Heart right ventricle (tissue), 16 donors: ENCODE measurements at regions not wholly inside any gene's neighbourhood (a gene's known extent, or its start where the extent isn't known, plus 50 kb on each side); places are given as distances from the start of the nearest gene placed in this dataset.

ENCODE experiments used
- ATAC-seq, 8 donors: fragments of 200-7000 bp; cut with Tn5 transposase; one replicate each; pipeline ENCODE4 v1.9.1; 2020; ENCODE audit warnings: mild to moderate bottlenecking in 8 of 8, moderate library complexity in 8 of 8, moderate number of reproducible peaks in 1 of 8
- DNase-seq, 2 donors: peaks; one replicate each; pipeline ENCODE4 v3.0.0-alpha.2; 2020
- H3K27ac ChIP-seq, 10 donors: fragments of 200-600 bp; sonication (generic) in 2 of 10; one replicate each; pipeline versions ENCODE4 v1.5.0 to v1.8.0; 2020 to 2022; ENCODE audit warnings: mild to moderate bottlenecking in 3 of 10
- H3K27me3 ChIP-seq, 7 donors: fragments of 200-600 bp; one replicate each; pipeline ENCODE4 v1.8.0; 2021 to 2022; ENCODE audit warnings: mild to moderate bottlenecking in 2 of 7
- H3K36me3 ChIP-seq, 9 donors: fragments of 200-600 bp; sonication (generic) in 1 of 9; one replicate each; pipeline versions ENCODE4 v1.5.0 to v1.8.0; 2020 to 2022; ENCODE audit warnings: mild to moderate bottlenecking in 2 of 9
- H3K4me1 ChIP-seq, 9 donors: fragments of 200-600 bp; sonication (generic) in 1 of 9; one replicate each; pipeline versions ENCODE4 v1.5.0 to v1.8.0; 2020 to 2022; ENCODE audit warnings: mild to moderate bottlenecking in 4 of 9
- H3K4me3 ChIP-seq, 10 donors: fragments of 200-600 bp; sonication (generic) in 2 of 10; one replicate each; pipeline versions ENCODE4 v1.5.0 to v1.8.0; 2020 to 2022; ENCODE audit warnings: mild to moderate bottlenecking in 7 of 10, moderate library complexity in 2 of 10
- H3K9me3 ChIP-seq, 11 donors: fragments of 200-600 bp in 10 of 11; sonication (generic) in 2 of 11; one replicate each; pipeline versions ENCODE4 v1.5.0 to v1.8.0; 2013 to 2022; ENCODE audit warnings: mild to moderate bottlenecking in 2 of 11, control low read depth in 1 of 11, moderate library complexity in 1 of 11
- WGBS, 2 donors: extraction: QIAGEN DNeasy Blood & Tissue Kit; methylation state at CpG; one replicate each; pipeline ENCODE4 v1.1.7; 2013; ENCODE audit warnings: inconsistent platforms in 1 of 2; 5-methylcytosine and 5-hydroxymethylcytosine counted together
- intact Hi-C, 10 donors: fragments of 100-400 bp; cut with DNase I; formaldehyde crosslinking; loops; one replicate each; pipeline versions ENCODE4 v1.11.1 to v1.14.2; 2022
- TF ChIP-seq, protein P1 (sequence below), 9 donors: fragments of 200-600 bp; sonication (generic) in 2 of 9; IDR thresholded peaks; one replicate each; pipeline versions ENCODE4 v1.5.0 to v1.8.0; 2021 to 2022; ENCODE audit warnings: antibody characterized with exemption in 9 of 9, mild to moderate bottlenecking in 5 of 9, moderate library complexity in 1 of 9
- donor health status: Arrhythmogenic right ventricular cardiomyopathy.
- donor health status: ischemic (EF 13 %, LVEDD 7.1; RV severe dilation, severe dysfunction).
- donor health status: healthy with polysubstance abuse.
- donor health status: DM: no; HTN: yes; CAD: no.
- donor health status: DM: no; HTN: no; CAD: no.
- donor health status: ischemic (EF 25% LVEDD 6.9; RV normal size, moderate dysfunction).
- donor health status: ischemic (EF 25% LVEDD 5.7; RV mildly dilated, moderate dysfunction).
- donor health status: healthy.
- donor health status: DM: yes; HTN: yes; CAD: no.
- donor health status: Ischemic cardiomyopathy.
- donor health status: ischemic (EF 35%, LVEDD 5.7; RV mildly dilated, moderate dysfunction).
- donor health status: nonischemic (EF 11% LVEDD 7.7; RV severe dilation, severe dysfunction).
- donor health status: DM: yes; HTN: yes; CAD: no.
- donor health status: PGD.
- donor health status: ischemic (EF 29% LVEDD 5.4; RV normal size, mild dysfunction).
- donor health status: nonischemic (EF 23%, LVEDD 6.1; RV moderate dilation, normal function).

DNA sequence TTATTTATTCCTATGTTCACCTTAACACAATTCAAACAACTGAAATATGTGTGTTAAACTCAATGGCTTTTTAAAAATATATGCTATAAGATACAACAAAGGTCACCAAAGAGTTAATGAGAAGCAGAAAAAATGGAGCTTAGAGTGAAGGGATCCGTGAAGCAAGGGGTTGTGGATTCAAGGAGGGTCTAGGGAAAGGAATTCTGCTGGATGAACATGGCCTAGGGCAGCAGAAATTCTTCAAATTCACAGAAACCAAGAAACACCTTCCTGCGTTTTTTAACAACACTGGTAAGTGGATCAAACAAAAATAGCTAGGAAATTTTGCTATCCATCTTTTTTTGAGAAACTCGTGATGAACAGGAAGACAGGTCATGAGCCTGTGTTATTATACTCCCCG, 59.3 kb upstream of the PLSCR5 start:
- 53 to 56% methylated on average over 4 of the region's 4 CpGs for WGBS, 2 donors
- Histone ChIP-seq H3K4me3 (no peak overlapping the region), H3K27me3 (no peaks in the 10 kb centered on the region), H3K4me1 (no peaks in the 10 kb centered on the region), H3K36me3 (no peaks in the 10 kb centered on the region), H3K27ac (no peak overlapping the region), H3K9me3 (peaks cover 0 to 20% (median 0%) of the 10 kb centered on the region in 11 donors)
- TF ChIP-seq, protein P1, sequence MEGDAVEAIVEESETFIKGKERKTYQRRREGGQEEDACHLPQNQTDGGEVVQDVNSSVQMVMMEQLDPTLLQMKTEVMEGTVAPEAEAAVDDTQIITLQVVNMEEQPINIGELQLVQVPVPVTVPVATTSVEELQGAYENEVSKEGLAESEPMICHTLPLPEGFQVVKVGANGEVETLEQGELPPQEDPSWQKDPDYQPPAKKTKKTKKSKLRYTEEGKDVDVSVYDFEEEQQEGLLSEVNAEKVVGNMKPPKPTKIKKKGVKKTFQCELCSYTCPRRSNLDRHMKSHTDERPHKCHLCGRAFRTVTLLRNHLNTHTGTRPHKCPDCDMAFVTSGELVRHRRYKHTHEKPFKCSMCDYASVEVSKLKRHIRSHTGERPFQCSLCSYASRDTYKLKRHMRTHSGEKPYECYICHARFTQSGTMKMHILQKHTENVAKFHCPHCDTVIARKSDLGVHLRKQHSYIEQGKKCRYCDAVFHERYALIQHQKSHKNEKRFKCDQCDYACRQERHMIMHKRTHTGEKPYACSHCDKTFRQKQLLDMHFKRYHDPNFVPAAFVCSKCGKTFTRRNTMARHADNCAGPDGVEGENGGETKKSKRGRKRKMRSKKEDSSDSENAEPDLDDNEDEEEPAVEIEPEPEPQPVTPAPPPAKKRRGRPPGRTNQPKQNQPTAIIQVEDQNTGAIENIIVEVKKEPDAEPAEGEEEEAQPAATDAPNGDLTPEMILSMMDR (IDR thresholded peaks at IDR 0.05), result no peak
- ATAC-seq (no peak), DNase-seq (no peak)
- intact Hi-C loops, result no loop called here

DNA sequence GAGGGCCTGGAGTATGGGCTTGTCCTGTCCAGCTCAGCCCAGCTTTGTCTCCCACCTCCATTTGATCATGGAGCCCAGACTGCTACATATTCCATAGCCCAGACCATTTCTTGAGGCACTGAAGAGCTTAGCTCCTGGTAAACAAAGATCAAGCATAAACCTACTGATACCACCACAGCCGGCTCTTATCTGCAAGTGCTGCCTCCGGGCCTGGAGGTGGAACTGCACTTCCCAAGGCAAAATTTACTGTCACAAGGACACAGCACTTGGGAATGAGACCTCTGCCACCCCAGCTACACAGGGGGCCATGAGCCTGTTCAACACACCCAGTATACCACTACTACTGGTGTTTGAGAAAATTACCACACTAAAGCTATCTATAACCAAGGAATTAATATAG, 53.7 kb upstream of the PLSCR5 start:
- intact Hi-C loops, result no loop called here

DNA sequence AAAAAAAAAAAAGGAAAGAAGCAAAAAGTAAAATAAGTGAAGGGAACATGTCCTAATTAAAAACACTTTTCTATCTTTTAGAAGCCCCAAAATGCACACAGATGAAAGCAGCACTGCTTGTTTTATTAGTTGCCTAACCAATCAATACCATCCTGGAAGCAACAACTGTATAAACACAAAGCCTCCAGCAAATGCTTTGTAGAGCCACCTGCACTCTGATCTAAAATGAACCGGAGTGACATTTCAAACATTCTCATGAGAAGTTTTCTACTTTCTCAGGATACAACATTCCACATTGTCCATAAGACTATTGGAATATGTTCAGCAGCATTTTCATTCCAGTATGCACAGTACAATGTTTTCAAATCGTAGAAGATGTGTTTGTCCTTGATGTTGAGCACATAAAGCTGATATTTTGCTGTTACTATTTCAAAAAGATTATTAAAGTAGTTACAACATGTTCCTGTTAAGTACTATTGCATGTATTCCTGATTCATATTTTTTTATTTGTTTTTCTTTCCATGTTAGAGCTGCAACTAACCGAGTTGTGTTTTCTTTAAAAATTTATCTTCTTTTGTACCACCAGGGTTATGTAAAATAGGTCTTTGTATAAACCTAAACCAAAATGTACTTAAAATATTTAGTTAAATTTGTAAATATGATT, 50.3 kb upstream of the PLSCR5 start:
- H3K27me3 ChIP-seq, result no peaks in the 10 kb centered on the region
- intact Hi-C loops, result no loop called here
- WGBS, 2 donors, result 56 to 66% methylated on average over 3 of the region's 3 CpGs

More for the DNA sequence above, 53.7 kb upstream of the PLSCR5 start:
- no peak for DNase-seq
- H3K36me3 ChIP-seq, result no peaks in the 10 kb centered on the region
- H3K4me3 ChIP-seq, result no peak overlapping the region
- no peak for ATAC-seq
- H3K27ac ChIP-seq, result no peak overlapping the region
- TF ChIP-seq, protein P1 (IDR thresholded peaks at IDR 0.05), result no peak
- H3K27me3 ChIP-seq, result no peaks in the 10 kb centered on the region
- WGBS, 2 donors, result 58 to 67% methylated on average over 2 of the region's 2 CpGs
- peaks cover 0 to 24% (median 2%) of the 10 kb centered on the region in 11 donors for H3K9me3 ChIP-seq
- H3K4me1 ChIP-seq, result no peaks in the 10 kb centered on the region

More for the DNA sequence above, 50.3 kb upstream of the PLSCR5 start:
- ATAC-seq, result no peak
- peaks cover 0 to 18% (median 2%) of the 10 kb centered on the region in 11 donors for H3K9me3 ChIP-seq
- no peak overlapping the region for H3K4me3 ChIP-seq
- DNase-seq, result no peak
- H3K27ac ChIP-seq, result no peak overlapping the region
- peaks cover 0 to 3% (median 0%) of the 10 kb centered on the region in 9 donors for H3K4me1 ChIP-seq
- H3K36me3 ChIP-seq, result no peaks in the 10 kb centered on the region
- TF ChIP-seq, protein P1 (IDR thresholded peaks at IDR 0.05), result no peak
